HL-60 (cell line): ENCODE measurements at regions not wholly inside any gene's neighbourhood (a gene's known extent, or its start where the extent isn't known, plus 50 kb on each side); places are given as distances from the start of the nearest gene placed in this dataset.

Source experiments
- DNase-seq, 2 experiments: peaks; one replicate each; pipeline ENCODE4 v3.0.0-alpha.2; 2010 to 2020; ENCODE audit warnings: low read depth in 1 of 2, low spot score in 1 of 2
- H3K27ac ChIP-seq: fragments of 250-450 bp; sonication (Bioruptor Pico); replicated peaks from 2 replicates; pipeline ENCODE4 v1.5.1; 2020; ENCODE audit warnings: mild to moderate bottlenecking, moderate library complexity
- H3K27me3 ChIP-seq: fragments of 250-450 bp; sonication (Bioruptor Pico); 2 replicates; pipeline ENCODE4 v1.5.1; 2021; ENCODE audit warnings: mild to moderate bottlenecking, moderate library complexity; ENCODE audit not compliant: insufficient read depth, poor library complexity, severe bottlenecking
- H3K4me3 ChIP-seq: replicated peaks from 2 replicates; pipeline ENCODE4 v1.5.1; 2011; ENCODE audit warnings: mild to moderate bottlenecking, control low read depth, low read length; ENCODE audit not compliant: insufficient read depth
- CTCF ChIP-seq: IDR thresholded peaks from one replicate; pipeline ENCODE4 v1.5.1; 2011; ENCODE audit warnings: low read length, control low read depth, inconsistent platforms; ENCODE audit not compliant: insufficient read depth
- GABPA ChIP-seq: IDR thresholded peaks from 2 replicates; pipeline ENCODE4 v1.6.1; 2012; ENCODE audit warnings: low read depth
- POLR2AphosphoS5 ChIP-seq: IDR thresholded peaks from 2 replicates; pipeline ENCODE4 v1.6.1; 2012; ENCODE audit warnings: low read depth
- REST ChIP-seq: IDR thresholded peaks from 2 replicates; pipeline ENCODE4 v1.6.1; 2012; ENCODE audit warnings: low read depth; ENCODE audit not compliant: insufficient replicate concordance
- SPI1 ChIP-seq: IDR thresholded peaks from 2 replicates; pipeline ENCODE4 v1.6.1; 2012; ENCODE audit warnings: low read depth, mild to moderate bottlenecking, borderline replicate concordance

GRCh38 chr4:8679032-8679431 is 86.5 kb downstream of the CPZ start:
- TF ChIP-seq REST (no peak), GABPA (no peak), SPI1 (no peak), POLR2AphosphoS5 (no peak), CTCF (no peak)
- no peak overlapping the region for H3K27ac ChIP-seq
- no peak overlapping the region for H3K4me3 ChIP-seq
- no peaks in the 10 kb centered on the region for H3K27me3 ChIP-seq
- DNase-seq = no peak

- TF ChIP-seq SPI1 (no peak), POLR2AphosphoS5 (no peak), CTCF (no peak), GABPA (no peak), REST (no peak)
- no peak for DNase-seq
- H3K4me3 ChIP-seq = no peak overlapping the region
- no peak overlapping the region for H3K27ac ChIP-seq
- H3K27me3 ChIP-seq = no peaks in the 10 kb centered on the region
Observed at GRCh38 chr4:8676676-8677075, 84.1 kb downstream of the CPZ start.

- Histone ChIP-seq H3K27me3 (no peaks in the 10 kb centered on the region), H3K27ac (no peak overlapping the region), H3K4me3 (no peak overlapping the region)
- no peak for TF ChIP-seq GABPA
- DNase-seq = no peak
Observed at GRCh38 chr4:8675906-8676305, 83.3 kb downstream of the CPZ start.

GRCh38 chr4:8675383-8675782 is 82.8 kb downstream of the CPZ start:
- TF ChIP-seq REST (peak; percentile 93), SPI1 (no peak)
- DNase-seq = no peak
- H3K4me3 ChIP-seq = no peak overlapping the region
- no peak overlapping the region for H3K27ac ChIP-seq
- no peaks in the 10 kb centered on the region for H3K27me3 ChIP-seq
